Fibroblast of lung (primary cell): ENCODE measurements at regions not wholly inside any gene's neighbourhood (a gene's known extent, or its start where the extent isn't known, plus 50 kb on each side); places are given as distances from the start of the nearest gene placed in this dataset.

Experiments used
- DNase-seq, 2 donors: peaks; one replicate each; pipeline versions ENCODE4 v3.0.0 to v3.0.0-alpha.2; 2010; ENCODE audit warnings: low read depth in 2 of 2
- H2AFZ ChIP-seq: 2 replicates; pipeline ENCODE4 v1.5.1; 2012; ENCODE audit warnings: low read length, control low read depth, inconsistent platforms
- H3K27ac ChIP-seq: 2 replicates; pipeline ENCODE4 v1.5.1; 2011; ENCODE audit warnings: low read length, control low read depth; ENCODE audit not compliant: insufficient read depth
- H3K27me3 ChIP-seq: 2 replicates; pipeline ENCODE4 v1.5.1; 2011; ENCODE audit warnings: mild to moderate bottlenecking, low read length; ENCODE audit not compliant: control insufficient read depth, insufficient read depth
- H3K36me3 ChIP-seq: 2 replicates; pipeline ENCODE4 v1.5.1; 2011; ENCODE audit warnings: low read length; ENCODE audit not compliant: control insufficient read depth, insufficient read depth
- H3K4me1 ChIP-seq: 2 replicates; pipeline ENCODE4 v1.5.1; 2011; ENCODE audit warnings: low read length; ENCODE audit not compliant: control insufficient read depth, insufficient read depth; ENCODE audit errors: extremely low read depth
- H3K4me2 ChIP-seq: 2 replicates; pipeline ENCODE4 v1.5.1; 2011; ENCODE audit warnings: low read length, control low read depth; ENCODE audit not compliant: insufficient read depth; ENCODE audit errors: extremely low read depth
- H3K4me3 ChIP-seq, 4 experiments: fragments of 200-600 bp in 1 of 4; sonication (generic) in 1 of 4; replicated peaks in 1 of 4; 2 replicates each; pipeline ENCODE4 v1.5.1; 2011 to 2016; ENCODE audit warnings: low read length in 4 of 4, low read depth in 3 of 4, mild to moderate bottlenecking in 3 of 4, control low read depth in 2 of 4, inconsistent platforms in 1 of 4, mixed read lengths in 1 of 4; ENCODE audit not compliant: insufficient read depth in 1 of 4; ENCODE audit errors: control extremely low read depth in 1 of 4
- H3K79me2 ChIP-seq: 2 replicates; pipeline ENCODE4 v1.5.1; 2012; ENCODE audit warnings: mild to moderate bottlenecking, low read length, inconsistent platforms; ENCODE audit not compliant: control insufficient read depth, insufficient read depth
- H3K9ac ChIP-seq: 2 replicates; pipeline ENCODE4 v1.5.1; 2011; ENCODE audit warnings: mild to moderate bottlenecking, low read length, control low read depth; ENCODE audit not compliant: insufficient read depth
- H3K9me3 ChIP-seq: 2 replicates; pipeline ENCODE4 v1.5.1; 2012; ENCODE audit warnings: low read depth, low read length; ENCODE audit not compliant: control insufficient read depth, insufficient read depth
- H4K20me1 ChIP-seq: 2 replicates; pipeline ENCODE4 v1.5.1; 2011; ENCODE audit warnings: low read length; ENCODE audit not compliant: control insufficient read depth, insufficient read depth; ENCODE audit errors: extremely low read depth
- EZH2 ChIP-seq: IDR thresholded peaks from 2 replicates; pipeline ENCODE4 v1.5.1; 2012; ENCODE audit warnings: low read length, control low read depth, mild to moderate bottlenecking; ENCODE audit errors: missing control alignments
- TF ChIP-seq, protein P1 (sequence below), 2 donors: IDR thresholded peaks in 1 of 2; conservative IDR thresholded peaks in 1 of 2; 1 replicate in 1 of 2; 2 replicates in 1 of 2; pipeline ENCODE4 v1.5.1; 2011 to 2012; ENCODE audit warnings: low read length in 2 of 2, control low read depth in 1 of 2, inconsistent platforms in 1 of 2, low read depth in 1 of 2, mild to moderate bottlenecking in 1 of 2

DNA sequence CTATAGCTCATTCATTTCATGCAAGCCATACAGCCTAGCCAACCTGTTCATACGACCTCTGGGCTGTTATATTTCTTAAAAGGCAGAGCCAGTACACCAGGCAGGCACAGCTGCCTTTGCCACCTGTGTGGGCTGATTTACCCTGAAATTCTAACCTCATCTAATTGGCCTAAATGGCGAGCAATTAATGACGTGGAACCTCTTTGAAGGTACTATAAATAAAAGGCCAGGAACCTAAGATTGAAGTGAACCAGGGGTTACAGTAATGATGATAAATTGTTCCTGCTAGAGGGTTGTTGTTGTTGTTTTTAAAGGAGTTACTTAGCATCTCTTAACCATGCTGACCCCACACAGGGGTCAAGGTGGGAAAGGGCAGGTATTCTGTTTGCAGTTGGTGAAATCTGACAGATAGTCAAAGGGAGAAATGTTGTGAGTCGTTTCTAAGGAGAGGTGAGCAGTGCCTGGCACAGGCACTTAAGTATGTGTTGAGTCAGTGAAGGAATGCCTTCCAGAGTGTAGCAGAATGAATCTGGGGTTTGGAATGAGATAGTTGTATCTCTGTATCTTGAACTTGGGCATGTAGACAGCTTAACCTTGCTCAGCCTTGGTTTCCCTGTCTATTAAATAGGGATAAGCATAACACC, 213.5 kb upstream of the NAV2 start:
- Histone ChIP-seq H3K4me3 (no peak overlapping the region), H2AFZ (no peak overlapping the region), H4K20me1 (no peaks in the 10 kb centered on the region), H3K4me2 (no peak overlapping the region), H3K27ac (no peak overlapping the region), H3K4me1 (peaks cover 5% of the 10 kb centered on the region), H3K36me3 (no peaks in the 10 kb centered on the region), H3K79me2 (no peaks in the 10 kb centered on the region), H3K9ac (no peak overlapping the region), H3K27me3 (no peaks in the 10 kb centered on the region), H3K9me3 (no peaks in the 10 kb centered on the region)
- TF ChIP-seq, protein P1, sequence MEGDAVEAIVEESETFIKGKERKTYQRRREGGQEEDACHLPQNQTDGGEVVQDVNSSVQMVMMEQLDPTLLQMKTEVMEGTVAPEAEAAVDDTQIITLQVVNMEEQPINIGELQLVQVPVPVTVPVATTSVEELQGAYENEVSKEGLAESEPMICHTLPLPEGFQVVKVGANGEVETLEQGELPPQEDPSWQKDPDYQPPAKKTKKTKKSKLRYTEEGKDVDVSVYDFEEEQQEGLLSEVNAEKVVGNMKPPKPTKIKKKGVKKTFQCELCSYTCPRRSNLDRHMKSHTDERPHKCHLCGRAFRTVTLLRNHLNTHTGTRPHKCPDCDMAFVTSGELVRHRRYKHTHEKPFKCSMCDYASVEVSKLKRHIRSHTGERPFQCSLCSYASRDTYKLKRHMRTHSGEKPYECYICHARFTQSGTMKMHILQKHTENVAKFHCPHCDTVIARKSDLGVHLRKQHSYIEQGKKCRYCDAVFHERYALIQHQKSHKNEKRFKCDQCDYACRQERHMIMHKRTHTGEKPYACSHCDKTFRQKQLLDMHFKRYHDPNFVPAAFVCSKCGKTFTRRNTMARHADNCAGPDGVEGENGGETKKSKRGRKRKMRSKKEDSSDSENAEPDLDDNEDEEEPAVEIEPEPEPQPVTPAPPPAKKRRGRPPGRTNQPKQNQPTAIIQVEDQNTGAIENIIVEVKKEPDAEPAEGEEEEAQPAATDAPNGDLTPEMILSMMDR (conservative IDR thresholded peaks at IDR 0.05 in 1 of 2, IDR thresholded peaks at IDR 0.05 in 1 of 2; ENCODE audit: low read depth in 1 of 2, low read length in 2 of 2), result no peak
- TF ChIP-seq EZH2, result no peak
- DNase-seq, result peak; percentile 2 to 59

DNA sequence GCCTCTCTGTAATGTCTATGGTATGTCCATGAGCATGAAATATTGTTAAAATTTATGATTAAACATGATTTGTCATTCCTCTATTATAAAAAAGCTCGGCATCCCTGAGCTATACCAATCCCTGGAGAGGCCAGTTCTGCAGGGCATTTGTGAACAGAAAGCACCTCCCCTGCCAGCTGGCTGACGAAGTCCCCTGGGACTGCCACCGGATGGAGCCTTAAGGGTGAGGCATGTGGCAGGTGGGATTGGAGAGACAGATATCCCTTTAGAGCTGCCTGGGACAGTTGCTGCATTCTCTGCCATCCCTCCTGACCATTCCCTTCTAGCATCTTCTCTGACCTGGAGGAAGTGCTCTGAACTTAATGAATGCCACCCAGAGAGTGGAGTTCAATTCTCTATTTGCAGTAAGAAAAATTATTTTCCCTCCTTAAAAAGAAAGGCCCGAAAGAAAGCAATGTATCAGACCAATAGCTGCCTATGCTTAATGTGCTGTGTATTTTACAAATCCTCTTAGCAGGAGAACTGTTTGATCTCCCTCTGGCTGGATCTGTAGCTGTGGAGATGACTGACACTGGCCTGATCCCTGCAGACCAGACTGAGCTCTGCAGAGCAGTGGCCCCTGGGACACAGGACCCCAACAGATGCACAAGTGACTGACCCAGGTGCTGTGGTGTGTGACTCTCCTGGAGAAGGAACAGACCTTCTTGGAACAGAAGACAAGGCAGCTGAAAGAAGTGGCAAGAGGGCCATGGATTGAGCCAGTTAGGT, 219.0 kb upstream of the NAV2 start:
- Histone ChIP-seq H3K79me2 (no peaks in the 10 kb centered on the region), H4K20me1 (no peaks in the 10 kb centered on the region), H3K36me3 (no peaks in the 10 kb centered on the region), H3K4me2 (no peak overlapping the region), H3K9ac (no peak overlapping the region), H3K27me3 (peaks cover 4% of the 10 kb centered on the region), H2AFZ (no peak overlapping the region), H3K27ac (no peak overlapping the region), H3K4me1 (no peaks in the 10 kb centered on the region), H3K4me3 (no peak overlapping the region), H3K9me3 (no peaks in the 10 kb centered on the region)
- TF ChIP-seq EZH2, result no peak
- TF ChIP-seq, protein P1 (conservative IDR thresholded peaks at IDR 0.05 in 1 of 2, IDR thresholded peaks at IDR 0.05 in 1 of 2; ENCODE audit: low read depth in 1 of 2, low read length in 2 of 2), result no peak
- DNase-seq, result no peak

DNA sequence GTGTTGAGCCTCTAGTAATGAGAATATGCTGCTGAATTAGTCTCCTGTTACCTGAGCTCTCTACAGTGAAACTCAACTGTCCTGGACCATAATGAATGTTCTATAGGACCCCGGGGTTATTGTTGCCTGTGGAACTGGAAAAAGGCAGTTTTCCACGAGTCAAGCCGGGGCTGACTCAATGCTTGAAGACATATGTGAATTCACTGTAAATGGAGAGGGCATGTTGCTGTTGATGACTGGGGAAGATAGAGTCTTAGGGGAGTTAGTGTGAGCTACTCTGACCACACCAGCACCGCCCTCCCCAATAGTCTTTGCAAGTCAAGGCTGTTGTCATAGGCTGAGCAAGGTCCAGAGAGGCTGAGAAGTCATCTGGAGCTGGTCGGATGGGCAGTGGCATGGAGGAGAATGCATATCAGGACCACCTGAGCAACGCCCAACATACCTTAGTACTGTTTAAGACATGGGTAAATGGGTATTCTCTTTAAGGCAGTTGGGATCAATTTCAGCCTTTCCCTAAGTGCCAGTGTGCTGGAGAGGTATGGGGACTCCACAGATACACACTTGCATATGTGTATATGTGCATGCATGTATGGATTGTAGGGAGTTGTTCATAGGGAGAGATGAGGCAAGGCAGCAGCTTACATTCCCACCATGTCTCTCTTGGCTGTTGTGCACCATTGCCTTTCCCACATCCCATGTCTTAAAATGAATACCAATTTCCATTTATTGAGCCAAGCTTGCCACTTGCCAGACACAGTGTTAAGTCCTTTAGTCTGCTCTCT, 230.1 kb upstream of the NAV2 start:
- DNase-seq, result no peak
- H3K9me3 ChIP-seq, result no peaks in the 10 kb centered on the region
- TF ChIP-seq, protein P1 (conservative IDR thresholded peaks at IDR 0.05 in 1 of 2, IDR thresholded peaks at IDR 0.05 in 1 of 2; ENCODE audit: low read depth in 1 of 2, low read length in 2 of 2), result no peak
- TF ChIP-seq EZH2, result no peak
- no peak overlapping the region for H3K9ac ChIP-seq
- no peak overlapping the region for H2AFZ ChIP-seq
- H3K36me3 ChIP-seq, result no peaks in the 10 kb centered on the region
- H3K79me2 ChIP-seq, result no peaks in the 10 kb centered on the region
- no peak overlapping the region for H3K4me3 ChIP-seq
- no peak overlapping the region for H3K27ac ChIP-seq
- no peaks in the 10 kb centered on the region for H4K20me1 ChIP-seq
- H3K4me1 ChIP-seq, result no peaks in the 10 kb centered on the region
- H3K4me2 ChIP-seq, result no peak overlapping the region
- H3K27me3 ChIP-seq, result peaks cover 7% of the 10 kb centered on the region
